ENCODE measurements at regions not wholly inside any gene's neighbourhood (a gene's known extent, or its start where the extent isn't known, plus 50 kb on each side); places are given as distances from the start of the nearest gene placed in this dataset.

GRCh38 chr6:105503641-105504040 lies 100.8 kb upstream of the PREP start:
- no peak for DNase-seq

DNA sequence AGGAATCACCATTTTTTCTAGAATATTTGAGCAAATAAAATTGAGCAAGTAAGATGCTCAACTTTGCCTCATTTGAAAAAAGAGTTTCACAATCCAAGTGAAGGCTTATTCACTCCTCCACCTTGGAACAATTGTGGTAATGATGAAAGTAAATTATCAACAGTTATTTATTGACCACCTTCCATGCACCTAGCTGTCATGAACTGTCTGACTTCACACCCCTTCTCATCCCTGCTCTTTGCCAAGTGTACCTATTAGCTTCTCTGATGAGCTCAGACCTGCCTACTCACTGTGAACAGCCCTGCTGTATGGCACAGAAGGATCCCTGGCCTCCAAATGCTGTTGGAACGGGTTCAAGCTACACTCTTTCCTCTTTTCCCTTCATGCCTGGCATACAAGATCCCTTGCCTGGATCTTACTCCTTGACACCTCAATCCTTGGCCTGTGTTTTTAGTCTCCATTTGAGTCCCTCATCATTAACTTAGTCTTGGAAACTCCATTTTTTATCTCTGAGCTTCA lies 99.0 kb upstream of the PREP start:
- DNase-seq: no peak

- DNase-seq: no peak
These were observed 98.4 kb upstream of the PREP start for GRCh38 chr6:105501246-105501645.

GRCh38 chr6:105500693-105501092 lies 97.8 kb upstream of the PREP start:
- DNase-seq: no peak

- DNase-seq: no peak
These were observed 97.0 kb upstream of the PREP start for GRCh38 chr6:105499931-105500330.

GRCh38 chr6:105499136-105499870 lies 96.4 kb upstream of the PREP start:
- DNase-seq: no peak

GRCh38 chr6:105497549-105497948 lies 94.7 kb upstream of the PREP start:
- DNase-seq: no peak

- no peak for DNase-seq
These were observed 92.6 kb upstream of the PREP start for GRCh38 chr6:105495515-105495914.

GRCh38 chr6:105494688-105495087 lies 91.8 kb upstream of the PREP start:
- no peak for DNase-seq

DNA sequence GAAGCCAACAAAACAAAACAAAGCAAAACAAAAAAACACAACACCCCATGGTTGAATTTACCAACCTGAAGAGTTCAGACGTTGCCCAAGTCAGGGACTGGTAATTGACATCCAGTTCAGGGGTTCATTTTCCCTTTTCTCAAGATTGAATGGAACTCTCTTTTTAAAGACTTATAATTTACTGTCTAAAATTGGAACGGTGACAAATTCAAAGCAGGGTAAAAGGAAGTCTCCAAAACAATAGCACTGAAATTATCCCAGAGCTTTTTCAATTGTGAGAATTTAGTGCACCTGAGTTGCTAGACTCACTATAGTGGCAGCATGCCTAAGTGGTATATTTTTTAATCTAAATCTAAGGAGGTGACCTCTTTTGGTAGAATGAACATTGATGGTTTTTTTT lies 90.9 kb upstream of the PREP start:
- DNase-seq: no peak

DNA sequence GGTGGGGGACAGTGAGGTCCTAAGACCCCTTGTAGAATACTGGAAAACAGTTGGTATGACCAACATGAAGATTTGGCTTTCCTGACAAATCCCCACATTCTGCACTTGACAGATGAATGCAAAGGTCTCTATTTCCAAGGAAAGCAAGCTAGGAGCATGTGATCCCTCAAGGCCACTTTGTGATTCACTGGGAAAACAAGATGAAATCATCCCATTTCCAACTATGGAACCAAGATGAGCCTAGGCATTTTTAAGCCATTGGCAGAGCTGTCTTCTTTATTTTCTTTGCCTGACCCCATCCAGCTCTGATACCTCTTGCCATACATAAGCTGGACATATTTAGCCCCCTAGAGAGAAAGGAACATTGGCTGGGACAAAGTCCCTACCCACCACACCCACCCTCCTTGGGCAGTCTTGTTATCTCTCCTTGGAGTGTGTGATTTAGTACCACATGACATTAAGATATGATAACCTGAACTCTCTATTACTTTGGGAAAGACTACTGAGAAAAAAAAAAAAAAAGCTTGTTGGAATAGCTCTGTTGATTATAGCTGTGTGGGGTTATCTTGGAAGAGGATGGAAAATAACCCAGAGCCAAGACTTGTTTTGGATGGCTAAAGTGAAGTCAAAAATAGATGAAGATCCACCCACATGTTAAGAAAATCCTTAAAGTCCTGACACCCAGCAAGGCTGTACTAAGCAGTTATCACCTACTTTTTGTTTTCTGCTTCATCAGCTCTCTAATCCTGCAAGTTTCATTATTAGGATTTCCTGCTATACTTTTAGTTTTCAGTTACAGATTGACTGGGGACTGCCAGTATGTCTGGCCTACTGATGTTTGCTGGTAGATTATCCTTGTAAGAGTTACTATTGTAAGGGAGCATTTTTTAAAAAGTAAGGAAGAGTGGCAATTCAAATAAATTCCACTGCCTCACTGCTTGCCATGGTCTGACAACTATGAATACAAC lies 90.1 kb upstream of the PREP start:
- no peak for DNase-seq

DNA sequence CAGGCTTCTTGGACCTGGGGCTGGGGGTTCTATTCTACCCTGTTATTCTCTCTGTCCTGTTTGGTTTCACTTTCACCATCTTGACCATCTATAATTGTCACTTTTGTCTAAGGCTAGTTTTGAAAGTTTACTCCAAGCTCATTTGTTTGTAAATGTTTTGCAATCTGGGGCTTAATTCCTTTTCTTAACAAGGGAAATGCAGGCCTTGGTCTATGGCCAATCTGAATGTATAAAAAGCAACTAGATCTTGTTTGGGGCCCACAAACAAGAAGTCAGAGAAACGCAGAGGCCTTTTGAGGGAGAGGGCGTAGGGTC lies 86.3 kb upstream of the PREP start:
- DNase-seq: no peak

DNA sequence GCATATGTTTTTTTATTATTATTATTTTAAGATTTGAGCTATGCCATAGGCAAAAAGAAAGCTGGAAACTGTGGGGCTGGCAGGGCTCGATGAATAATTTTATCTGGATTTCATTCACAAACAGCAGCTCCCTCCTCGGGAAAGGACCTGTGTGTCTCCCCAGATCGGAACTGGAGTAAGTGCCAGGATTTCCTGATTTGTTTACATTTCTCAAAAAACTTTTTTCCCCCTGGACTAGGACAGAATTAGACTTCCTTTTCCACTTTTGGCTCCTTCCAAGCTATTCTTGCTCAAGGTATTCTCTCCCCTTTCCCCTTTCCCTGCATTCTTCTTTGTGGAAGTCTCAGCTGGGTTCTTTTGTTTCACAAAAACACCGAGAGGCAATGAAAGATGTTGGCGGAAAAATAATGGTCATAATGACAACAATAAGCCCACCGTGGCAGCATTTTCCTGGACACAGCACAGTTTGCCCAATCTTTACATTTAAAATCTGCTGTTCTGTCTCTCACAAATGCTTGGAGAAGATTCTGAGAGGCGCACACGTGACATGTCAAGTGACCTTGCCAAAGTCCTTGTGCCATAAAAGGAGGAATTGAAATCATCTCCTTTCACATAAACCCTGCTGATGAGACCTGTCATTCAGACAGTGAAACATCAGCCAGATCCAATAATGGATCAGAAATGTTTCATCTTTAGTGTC lies 85.8 kb upstream of the PREP start:
- no peak for DNase-seq

DNA sequence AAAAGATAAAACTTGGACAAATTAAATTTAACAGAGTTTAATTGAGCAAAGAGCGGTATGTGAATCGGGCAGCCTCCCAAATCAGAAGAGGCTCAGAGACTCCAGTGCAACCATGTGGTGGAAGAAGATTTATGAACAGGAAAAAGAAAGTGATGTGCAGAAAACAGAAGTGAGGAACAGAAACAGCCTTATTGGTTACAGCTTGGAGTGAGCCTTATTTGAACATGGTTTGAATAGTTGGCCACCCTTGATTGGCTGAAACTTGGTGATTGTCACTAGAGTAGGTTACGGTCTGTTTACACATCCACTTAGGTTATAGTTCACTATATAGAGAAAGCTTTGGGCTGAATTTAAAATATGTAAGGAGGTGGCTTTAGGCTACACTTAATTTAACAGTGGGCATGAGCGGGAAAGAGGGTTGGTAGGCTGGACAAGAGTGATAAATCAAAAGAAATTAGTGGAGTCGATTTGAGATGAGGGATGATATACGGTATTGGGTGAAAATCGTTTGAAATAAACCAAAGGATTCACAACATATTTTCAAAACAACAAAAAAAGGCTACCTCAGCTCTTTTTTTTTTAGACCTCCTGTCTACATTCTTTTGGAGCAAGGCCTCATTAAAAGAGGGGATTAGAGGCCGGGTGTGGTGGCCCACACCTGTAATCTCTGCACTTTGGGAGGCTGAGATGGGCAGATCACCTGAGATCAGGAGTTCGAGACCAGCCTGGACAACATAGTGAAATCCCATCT lies 84.3 kb upstream of the PREP start:
- no peak for DNase-seq

DNA sequence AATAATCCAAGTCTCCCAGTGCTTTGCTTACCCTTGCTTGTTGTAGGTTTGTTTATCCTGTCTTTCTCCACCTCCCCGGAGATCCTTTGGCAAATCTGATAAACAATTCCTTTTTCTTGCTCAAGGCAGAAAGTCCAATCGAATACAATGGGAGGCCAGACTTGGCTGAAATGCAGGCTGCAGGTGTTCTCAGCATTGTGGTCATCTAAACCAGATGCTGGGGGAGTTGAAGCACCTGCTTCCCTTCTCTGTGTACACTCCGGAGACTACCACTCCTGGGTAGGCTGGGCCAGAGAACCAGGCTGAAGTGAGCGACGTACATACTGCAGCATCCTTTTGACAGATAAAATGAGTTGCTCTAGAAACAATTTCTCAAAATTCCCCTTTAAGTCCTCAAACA lies 82.6 kb upstream of the PREP start:
- DNase-seq: no peak

- DNase-seq: no peak
These were observed 81.6 kb upstream of the PREP start for GRCh38 chr6:105484238-105485161.

GRCh38 chr6:105483492-105483891 lies 80.6 kb upstream of the PREP start:
- no peak for DNase-seq

DNA sequence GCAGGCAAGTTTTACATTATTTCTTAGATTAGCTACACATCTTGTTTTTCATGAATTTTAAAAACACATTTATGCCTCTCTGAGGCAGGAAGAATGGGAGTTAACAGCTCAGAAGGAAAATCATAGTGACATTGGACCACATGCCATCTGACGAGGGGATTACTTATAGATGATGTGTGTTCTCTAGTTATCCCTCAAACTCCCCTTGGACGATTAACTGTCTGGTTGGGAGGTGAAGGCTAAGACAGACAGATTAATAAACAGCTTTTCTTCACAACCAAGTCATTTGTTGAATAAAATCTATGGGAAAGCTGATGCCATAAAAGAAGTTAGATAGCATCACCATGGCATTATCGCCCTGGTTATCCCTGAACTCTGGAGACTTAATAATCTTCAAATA lies 80.0 kb upstream of the PREP start:
- no peak for DNase-seq

- no peak for DNase-seq
These were observed 79.5 kb upstream of the PREP start for GRCh38 chr6:105482227-105482844.

DNA sequence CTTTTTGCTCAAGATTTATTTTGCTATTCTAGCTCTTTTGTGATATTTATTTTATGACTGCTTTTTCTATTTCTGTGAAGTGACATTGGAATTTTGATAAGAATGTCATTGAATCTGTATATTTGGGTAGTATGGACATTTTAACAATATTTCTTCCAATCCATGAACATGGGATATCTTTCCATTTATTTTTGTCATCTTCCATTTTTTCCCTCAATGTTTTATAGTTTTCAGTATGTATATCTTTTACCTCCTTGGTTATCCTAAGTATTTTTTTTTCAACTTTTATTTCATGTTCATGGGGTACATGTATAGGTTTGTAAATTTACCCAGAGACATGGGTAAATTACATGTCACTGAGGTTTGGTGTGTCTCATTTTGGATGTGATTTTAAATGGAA lies 74.1 kb upstream of the PREP start:
- DNase-seq: no peak

DNA sequence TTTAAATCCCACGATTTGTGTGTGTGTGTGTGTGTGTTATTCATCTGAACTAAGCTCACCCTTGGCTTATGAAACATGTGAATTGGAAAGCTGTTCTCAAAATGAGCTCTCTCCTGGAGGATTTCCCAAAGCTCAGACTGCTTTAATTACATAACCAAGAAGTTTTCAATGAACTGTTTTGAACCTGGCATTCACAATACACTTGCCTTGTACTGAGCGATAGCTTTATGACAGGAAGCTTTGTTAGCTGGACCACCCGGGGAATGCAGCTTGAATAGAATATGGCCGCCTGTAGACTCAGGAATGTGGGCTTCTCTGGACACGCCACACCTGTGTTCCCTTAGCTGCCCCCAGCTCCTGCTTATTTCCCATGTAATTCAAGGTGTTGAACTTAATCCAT lies 71.4 kb upstream of the PREP start:
- no peak for DNase-seq

Measured in activated CD4-positive, alpha-beta T cell treated with anti-CD3 and anti-CD28 coated beads for 1 hour (primary cell).